ENCODE measurements at regions not wholly inside any gene's neighbourhood (a gene's known extent, or its start where the extent isn't known, plus 50 kb on each side); places are given as distances from the start of the nearest gene placed in this dataset.

GRCh38 chr3:107063351-107063750, 313.9 kb upstream of the CCDC54 start:
- TF ChIP-seq CTCF (IDR thresholded peaks at IDR 0.05; ENCODE audit: insufficient read depth, low read length), result no peak
- TF ChIP-seq SPI1 (IDR thresholded peaks at IDR 0.05; ENCODE audit: borderline replicate concordance, low read depth), result no peak
- no peak for TF ChIP-seq REST (IDR thresholded peaks at IDR 0.05; ENCODE audit: insufficient replicate concordance, low read depth)
- TF ChIP-seq POLR2AphosphoS5 (IDR thresholded peaks at IDR 0.05; ENCODE audit: low read depth), result no peak
- TF ChIP-seq GABPA (IDR thresholded peaks at IDR 0.05; ENCODE audit: low read depth), result no peak

Measured in HL-60 (cell line).